ENCODE measurements at regions not wholly inside any gene's neighbourhood (a gene's known extent, or its start where the extent isn't known, plus 50 kb on each side); places are given as distances from the start of the nearest gene placed in this dataset.

GRCh38 chr3:30201715-30202114 lies 404.7 kb upstream of the TGFBR2 start:
- no peak for DNase-seq (ENCODE audit: extremely low read depth, low read depth, low spot score)

GRCh38 chr3:30203301-30203700 lies 403.1 kb upstream of the TGFBR2 start:
- DNase-seq (ENCODE audit: extremely low read depth, low read depth, low spot score) = no peak

- no peak for DNase-seq (ENCODE audit: extremely low read depth, low read depth, low spot score)
These were observed 402.3 kb upstream of the TGFBR2 start for GRCh38 chr3:30204126-30204525.

- DNase-seq (ENCODE audit: extremely low read depth, low read depth, low spot score) = no peak
These were observed 400.4 kb upstream of the TGFBR2 start for GRCh38 chr3:30206051-30206450.

- DNase-seq (ENCODE audit: extremely low read depth, low read depth, low spot score) = no peak
These were observed 384.8 kb upstream of the TGFBR2 start for GRCh38 chr3:30221619-30222018.

- DNase-seq (ENCODE audit: extremely low read depth, low read depth, low spot score) = no peak
These were observed 384.0 kb upstream of the TGFBR2 start for GRCh38 chr3:30222441-30222840.

- no peak for DNase-seq (ENCODE audit: extremely low read depth, low read depth, low spot score)
These were observed 381.4 kb upstream of the TGFBR2 start for GRCh38 chr3:30225021-30225420.

- no peak for DNase-seq (ENCODE audit: extremely low read depth, low read depth, low spot score)
These were observed 379.7 kb upstream of the TGFBR2 start for GRCh38 chr3:30226601-30227151.

GRCh38 chr3:30227571-30228301 lies 378.7 kb upstream of the TGFBR2 start:
- peak; percentile 54 for DNase-seq (ENCODE audit: extremely low read depth, low read depth, low spot score)

- DNase-seq (ENCODE audit: extremely low read depth, low read depth, low spot score) = no peak
These were observed 378.1 kb upstream of the TGFBR2 start for GRCh38 chr3:30228302-30228631.

GRCh38 chr3:30231277-30232141 lies 374.9 kb upstream of the TGFBR2 start:
- peak; percentile 44 for DNase-seq (ENCODE audit: extremely low read depth, low read depth, low spot score)

GRCh38 chr3:30232142-30232541 lies 374.3 kb upstream of the TGFBR2 start:
- no peak for DNase-seq (ENCODE audit: extremely low read depth, low read depth, low spot score)

- DNase-seq (ENCODE audit: extremely low read depth, low read depth, low spot score) = no peak
These were observed 372.3 kb upstream of the TGFBR2 start for GRCh38 chr3:30233913-30234646.

- DNase-seq (ENCODE audit: extremely low read depth, low read depth, low spot score) = no peak
These were observed 370.4 kb upstream of the TGFBR2 start for GRCh38 chr3:30236011-30236410.

- DNase-seq (ENCODE audit: extremely low read depth, low read depth, low spot score) = no peak
These were observed 364.7 kb upstream of the TGFBR2 start for GRCh38 chr3:30241721-30242120.

- DNase-seq (ENCODE audit: extremely low read depth, low read depth, low spot score) = no peak
These were observed 360.4 kb upstream of the TGFBR2 start for GRCh38 chr3:30245858-30246622.

- DNase-seq (ENCODE audit: extremely low read depth, low read depth, low spot score) = no peak
These were observed 358.0 kb upstream of the TGFBR2 start for GRCh38 chr3:30248423-30248822.

- DNase-seq (ENCODE audit: extremely low read depth, low read depth, low spot score) = no peak
These were observed 353.9 kb upstream of the TGFBR2 start for GRCh38 chr3:30252474-30252873.

GRCh38 chr3:30253832-30254231 lies 352.6 kb upstream of the TGFBR2 start:
- DNase-seq (ENCODE audit: extremely low read depth, low read depth, low spot score) = no peak

- DNase-seq (ENCODE audit: extremely low read depth, low read depth, low spot score) = no peak
These were observed 349.9 kb upstream of the TGFBR2 start for GRCh38 chr3:30256474-30256873.

All from glomerular endothelial cell (primary cell).